OCI-LY1 (cell line): ENCODE measurements at regions not wholly inside any gene's neighbourhood (a gene's known extent, or its start where the extent isn't known, plus 50 kb on each side); places are given as distances from the start of the nearest gene placed in this dataset.

Experiments
- CTCF ChIP-seq: fragments of 200-600 bp; sonication (generic), shearing (Covaris generic); IDR thresholded peaks from 2 replicates; pipeline ENCODE4 v1.5.1; 2017; ENCODE audit warnings: mild to moderate bottlenecking, antibody characterized with exemption, low read length, moderate library complexity, mixed read lengths
- EZH2 ChIP-seq: fragments of 200-600 bp; sonication (generic), shearing (Covaris generic); IDR thresholded peaks from 2 replicates; pipeline ENCODE4 v1.8.0; 2017; ENCODE audit warnings: borderline replicate concordance, mixed run types, mild to moderate bottlenecking, antibody characterized with exemption, low read length, moderate library complexity, mixed read lengths

GRCh38 chr4:153074486-153074885 lies 129.8 kb upstream of the TRIM2 start:
- no peak for TF ChIP-seq CTCF
- TF ChIP-seq EZH2 = no peak
